ENCODE measurements at regions not wholly inside any gene's neighbourhood (a gene's known extent, or its start where the extent isn't known, plus 50 kb on each side); places are given as distances from the start of the nearest gene placed in this dataset.
A peak's percentile ranks its signal among the peaks of the same experiment; 100 is the strongest.

- Mint-ChIP-seq H3K36me3 (ENCODE audit: unreplicated experiment) (no peaks in the 10 kb centered on the region), H3K4me3 (ENCODE audit: unreplicated experiment) (no peak overlapping the region), H3K27ac (ENCODE audit: unreplicated experiment) (no peak overlapping the region), H3K27me3 (ENCODE audit: unreplicated experiment) (peaks cover 8% of the 10 kb centered on the region), H3K9me3 (ENCODE audit: unreplicated experiment) (peaks cover 19% of the 10 kb centered on the region), H3K4me1 (ENCODE audit: unreplicated experiment) (peaks cover 5% of the 10 kb centered on the region)
- no peak for TF ChIP-seq CTCF (IDR thresholded peaks at IDR 0.05)
- DNase-seq (ENCODE audit: extremely low spot score, unreplicated experiment), result no peak
Observed at GRCh38 chr3:21801631-21802030, 50.6 kb upstream of the ZNF385D start.

DNA sequence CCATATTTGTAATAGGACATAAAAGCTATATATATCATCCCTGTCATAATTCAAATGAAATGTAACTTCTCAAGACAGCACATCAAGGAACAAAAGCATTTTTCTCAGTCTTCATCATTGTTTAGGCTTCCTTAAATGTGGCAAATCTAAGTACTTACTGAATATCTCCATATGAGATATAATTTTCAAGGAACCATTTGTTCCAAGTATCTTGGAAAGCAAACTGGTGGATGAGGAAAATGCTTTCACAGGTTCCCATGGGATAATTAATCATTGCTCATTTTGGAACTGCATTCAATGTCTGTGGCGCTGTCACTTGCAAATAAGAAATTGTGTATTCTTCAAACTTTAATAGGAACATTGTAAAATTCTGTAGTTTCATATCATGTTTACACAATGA, 52.6 kb upstream of the ZNF385D start:
- no peaks in the 10 kb centered on the region for H3K36me3 Mint-ChIP-seq (ENCODE audit: unreplicated experiment)
- DNase-seq (ENCODE audit: extremely low spot score, unreplicated experiment), result no peak
- H3K4me3 Mint-ChIP-seq (ENCODE audit: unreplicated experiment), result no peak overlapping the region
- H3K9me3 Mint-ChIP-seq (ENCODE audit: unreplicated experiment), result peaks cover 15% of the 10 kb centered on the region
- H3K27me3 Mint-ChIP-seq (ENCODE audit: unreplicated experiment), result peaks cover 8% of the 10 kb centered on the region
- no peak for TF ChIP-seq CTCF (IDR thresholded peaks at IDR 0.05)
- H3K4me1 Mint-ChIP-seq (ENCODE audit: unreplicated experiment), result peaks cover 5% of the 10 kb centered on the region
- no peak overlapping the region for H3K27ac Mint-ChIP-seq (ENCODE audit: unreplicated experiment)

- Mint-ChIP-seq H3K36me3 (ENCODE audit: unreplicated experiment) (no peaks in the 10 kb centered on the region), H3K4me3 (ENCODE audit: unreplicated experiment) (no peak overlapping the region), H3K4me1 (ENCODE audit: unreplicated experiment) (peaks cover 5% of the 10 kb centered on the region), H3K27ac (ENCODE audit: unreplicated experiment) (peak overlapping the region; percentile 41), H3K9me3 (ENCODE audit: unreplicated experiment) (peaks cover 14% of the 10 kb centered on the region), H3K27me3 (ENCODE audit: unreplicated experiment) (peaks cover 8% of the 10 kb centered on the region)
- TF ChIP-seq CTCF (IDR thresholded peaks at IDR 0.05), result no peak
- no peak for DNase-seq (ENCODE audit: extremely low spot score, unreplicated experiment)
Observed at GRCh38 chr3:21804330-21804729, 53.3 kb upstream of the ZNF385D start.

DNA sequence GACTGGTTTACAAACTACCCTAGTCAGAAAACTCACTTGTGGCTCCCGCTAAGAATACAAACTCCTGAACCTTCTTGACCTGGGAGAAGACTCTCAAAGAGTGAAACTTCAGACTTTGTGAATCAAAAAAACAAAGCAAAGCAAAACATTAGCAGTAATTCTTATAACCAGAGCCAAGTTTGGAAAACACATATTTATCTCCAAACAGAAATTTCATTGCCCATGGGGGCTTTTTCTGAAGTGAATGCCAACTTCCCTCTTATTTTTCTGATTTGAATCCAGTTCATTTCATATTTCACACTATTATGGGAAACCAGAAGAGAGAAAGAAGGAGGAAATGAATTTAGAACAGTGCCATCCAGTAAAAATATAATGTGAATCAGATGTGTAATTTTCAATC, 55.7 kb upstream of the ZNF385D start:
- H3K27me3 Mint-ChIP-seq (ENCODE audit: unreplicated experiment), result peaks cover 4% of the 10 kb centered on the region
- H3K4me3 Mint-ChIP-seq (ENCODE audit: unreplicated experiment), result no peak overlapping the region
- H3K4me1 Mint-ChIP-seq (ENCODE audit: unreplicated experiment), result peaks cover 5% of the 10 kb centered on the region
- no peak for TF ChIP-seq CTCF (IDR thresholded peaks at IDR 0.05)
- H3K27ac Mint-ChIP-seq (ENCODE audit: unreplicated experiment), result no peak overlapping the region
- no peaks in the 10 kb centered on the region for H3K9me3 Mint-ChIP-seq (ENCODE audit: unreplicated experiment)
- no peak for DNase-seq (ENCODE audit: extremely low spot score, unreplicated experiment)
- H3K36me3 Mint-ChIP-seq (ENCODE audit: unreplicated experiment), result no peaks in the 10 kb centered on the region

GRCh38 chr3:21825684-21826083, 74.7 kb upstream of the ZNF385D start:
- Mint-ChIP-seq H3K27me3 (ENCODE audit: unreplicated experiment) (no peaks in the 10 kb centered on the region), H3K27ac (ENCODE audit: unreplicated experiment) (no peak overlapping the region), H3K4me3 (ENCODE audit: unreplicated experiment) (no peak overlapping the region), H3K36me3 (ENCODE audit: unreplicated experiment) (no peaks in the 10 kb centered on the region), H3K4me1 (ENCODE audit: unreplicated experiment) (peaks cover 16% of the 10 kb centered on the region), H3K9me3 (ENCODE audit: unreplicated experiment) (no peaks in the 10 kb centered on the region)
- no peak for TF ChIP-seq CTCF (IDR thresholded peaks at IDR 0.05)
- DNase-seq (ENCODE audit: extremely low spot score, unreplicated experiment), result no peak
